ENCODE measurements at regions not wholly inside any gene's neighbourhood (a gene's known extent, or its start where the extent isn't known, plus 50 kb on each side); places are given as distances from the start of the nearest gene placed in this dataset.
A peak's percentile ranks its signal among the peaks of the same experiment; 100 is the strongest.
"Not testable (repeated sequence)": the region's sequence is repeated elsewhere in the genome, so short reads cannot be mapped to it uniquely, and the experiment has no call there.

DNA sequence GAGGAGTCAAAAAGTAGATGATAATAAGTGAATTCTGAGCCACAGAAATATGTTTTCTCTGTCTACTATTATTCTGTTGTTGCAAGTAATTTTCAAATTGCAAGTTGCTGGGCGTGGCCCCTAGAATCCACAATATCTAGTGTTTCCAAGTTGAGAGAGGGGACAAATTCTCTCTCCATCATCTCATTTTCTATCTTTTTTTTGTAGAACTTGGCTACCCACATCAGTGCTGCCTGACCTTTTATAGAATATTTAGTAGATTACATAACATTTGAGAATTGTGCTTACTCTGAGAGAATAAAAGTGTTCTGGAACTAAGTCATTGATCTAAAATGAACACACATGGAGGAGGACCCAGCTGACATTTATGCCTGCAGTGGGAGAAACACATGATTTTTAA is 110.9 kb upstream of the CSNK1A1L start:
- DNase-seq (ENCODE audit: low read depth): no peak

- DNase-seq (ENCODE audit: low read depth): no peak
Observed at GRCh38 chr13:37212826-37213225, 107.4 kb upstream of the CSNK1A1L start.

- no peak for DNase-seq (ENCODE audit: low read depth)
Observed at GRCh38 chr13:37211487-37211886, 106.0 kb upstream of the CSNK1A1L start.

DNA sequence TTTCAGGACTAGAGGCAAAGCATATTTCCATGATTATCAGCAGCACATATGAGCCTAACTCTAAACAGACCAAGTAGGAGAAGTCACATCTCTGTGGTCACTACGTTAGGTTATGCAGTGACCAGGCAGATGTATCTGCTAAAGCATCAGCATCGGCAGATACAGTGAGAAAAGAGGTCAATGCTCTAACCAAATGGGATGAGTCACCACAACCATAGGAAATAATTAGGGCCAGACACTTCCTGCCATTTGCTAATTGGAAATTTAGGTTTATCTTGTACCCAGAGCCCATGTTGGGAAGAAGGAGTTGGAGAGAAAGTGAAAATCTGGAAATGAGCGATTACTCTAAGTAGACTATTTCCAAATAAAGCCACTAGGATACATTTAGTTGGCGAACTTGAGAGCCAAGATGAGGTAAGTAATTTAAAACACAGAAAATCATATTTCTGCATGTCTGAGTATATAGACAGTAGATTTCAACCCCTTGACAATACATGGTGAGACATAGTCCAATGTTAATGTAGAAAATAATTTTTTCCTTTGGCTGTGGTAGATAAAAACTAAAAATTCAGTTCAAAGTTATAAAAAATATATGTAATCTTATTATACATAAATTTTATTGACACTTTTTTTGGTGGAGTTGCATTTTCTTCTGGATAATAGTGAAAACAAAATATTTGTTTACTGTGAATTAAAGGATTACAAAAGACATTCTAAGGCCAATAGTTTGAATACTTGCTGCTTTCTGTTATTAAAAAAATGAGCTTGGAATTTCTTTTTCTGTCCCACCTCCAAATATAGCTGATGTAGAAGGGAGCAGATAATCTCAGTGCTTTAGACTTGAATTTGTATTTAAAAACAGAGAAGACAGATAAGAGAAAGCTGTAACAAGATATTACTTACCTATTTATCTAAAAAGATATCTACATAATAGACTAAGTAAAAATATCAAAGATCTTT is 104.4 kb upstream of the CSNK1A1L start:
- no peak for DNase-seq (ENCODE audit: low read depth)

DNA sequence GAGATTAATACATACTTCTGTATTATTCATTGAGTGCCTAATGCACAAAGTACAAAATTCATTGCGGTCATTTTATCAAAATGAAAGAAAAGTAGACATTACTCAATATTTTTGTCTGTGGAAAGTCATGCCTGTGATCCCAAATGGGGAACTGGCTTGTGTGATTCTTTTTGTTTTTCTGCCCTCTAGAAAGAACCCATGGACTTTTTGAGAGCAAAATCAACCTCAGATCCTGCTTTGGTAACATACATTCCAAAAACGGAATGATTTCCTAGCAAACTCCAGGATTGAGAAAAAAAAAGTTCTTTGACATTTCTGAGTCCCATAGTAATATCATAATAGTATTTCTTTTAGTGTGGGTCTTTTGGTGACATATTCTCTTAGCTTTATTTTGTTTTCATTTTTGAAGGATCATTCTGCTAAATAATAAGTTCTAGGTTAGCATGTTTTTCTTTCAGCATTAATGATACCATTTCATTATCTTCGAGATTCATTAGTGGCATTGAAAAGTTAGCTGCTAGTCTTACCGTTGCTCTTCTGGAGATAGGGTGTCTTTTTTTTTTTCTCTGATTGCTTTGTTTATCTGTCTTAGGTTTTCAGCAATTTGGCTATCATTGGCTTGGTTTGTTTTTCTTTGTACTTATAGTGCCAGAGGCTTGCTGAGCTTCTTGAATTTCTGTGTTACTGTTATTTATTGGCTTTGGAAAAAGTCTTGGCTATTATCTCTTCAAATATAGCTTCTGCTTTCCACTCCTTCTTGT is 102.4 kb upstream of the CSNK1A1L start:
- no peak for DNase-seq (ENCODE audit: low read depth)

- DNase-seq (ENCODE audit: low read depth): peak; percentile 43
Observed at GRCh38 chr13:37202264-37202663, 96.8 kb upstream of the CSNK1A1L start.

DNA sequence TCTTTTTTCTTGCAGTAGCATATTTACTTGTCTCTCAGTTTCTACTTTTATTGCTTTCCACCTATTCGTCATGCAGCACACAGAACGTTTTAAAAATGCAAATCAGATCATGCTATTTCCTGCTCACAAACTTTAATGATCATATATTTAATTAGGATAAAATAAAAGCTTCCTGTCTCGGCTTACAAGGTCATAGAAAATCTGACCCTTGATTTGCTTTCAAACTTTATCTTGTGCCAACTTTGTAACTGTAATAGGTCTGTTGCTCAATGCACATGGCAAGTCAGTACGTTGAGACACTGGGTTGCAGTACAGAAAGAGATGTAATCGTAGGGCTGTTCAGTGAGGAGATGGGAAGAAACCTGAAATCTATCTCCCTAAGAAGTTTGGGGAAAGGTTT is 95.6 kb upstream of the CSNK1A1L start:
- no peak for DNase-seq (ENCODE audit: low read depth)

DNA sequence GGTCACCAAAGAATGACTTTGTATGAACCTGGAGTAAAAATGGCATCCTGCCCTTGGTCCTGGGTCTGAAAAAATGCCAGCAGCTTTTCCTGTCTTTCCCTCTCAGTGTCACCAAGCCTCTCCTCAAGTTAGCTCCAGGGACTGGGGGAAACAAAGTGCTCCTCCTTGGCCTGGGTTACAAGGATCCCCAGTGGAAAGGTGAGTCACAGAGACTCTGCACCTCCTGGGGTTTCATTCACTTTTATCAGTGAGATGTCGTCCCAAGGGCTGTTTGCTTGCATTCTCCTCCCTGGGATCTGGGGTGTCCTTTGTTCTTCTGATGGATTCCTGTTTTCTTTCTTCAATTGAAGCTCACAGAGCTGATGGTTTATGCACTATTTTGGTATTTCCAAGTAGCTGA is 93.2 kb upstream of the CSNK1A1L start:
- DNase-seq (ENCODE audit: low read depth): no peak

DNA sequence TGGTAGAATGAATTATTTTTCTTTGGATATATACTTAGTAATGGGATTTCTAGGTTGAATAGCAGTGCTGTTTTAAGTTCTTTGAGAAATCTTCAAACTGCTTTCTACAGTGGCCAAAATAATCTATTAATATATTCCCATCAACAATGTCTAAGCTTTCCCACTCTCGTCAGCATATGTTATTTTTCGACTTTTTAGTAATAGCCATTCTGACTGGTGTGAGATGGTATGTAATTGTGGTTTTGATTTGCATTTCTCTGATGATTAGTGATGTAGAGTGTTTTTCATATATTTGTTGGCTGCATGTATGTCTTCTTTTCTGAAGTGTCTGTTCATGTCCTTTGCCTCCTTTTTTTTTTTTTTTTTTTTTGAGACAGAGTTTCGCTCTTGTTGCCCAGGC is 90.2 kb upstream of the CSNK1A1L start:
- DNase-seq (ENCODE audit: low read depth): no peak

GRCh38 chr13:37194428-37194861 is 89.0 kb upstream of the CSNK1A1L start:
- DNase-seq (ENCODE audit: low read depth): no peak

DNA sequence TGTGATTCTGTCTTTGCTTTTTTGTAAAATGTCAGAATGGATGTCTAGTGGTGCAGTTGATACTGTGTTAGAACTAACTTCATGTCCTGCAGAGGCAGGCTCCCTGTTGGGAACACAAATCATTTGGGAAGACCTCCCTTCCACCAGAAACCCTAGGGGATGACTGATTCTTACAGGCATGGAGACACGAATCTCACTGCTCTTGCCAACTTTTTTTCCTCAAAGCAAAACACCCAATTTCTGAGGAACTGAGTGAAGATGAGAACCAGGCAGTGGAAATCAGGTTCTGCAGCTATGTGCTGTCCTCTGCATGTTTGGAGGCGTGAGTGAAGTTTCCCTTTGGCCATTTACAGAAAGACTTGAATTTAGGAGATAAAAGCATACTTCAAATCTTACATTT is 87.5 kb upstream of the CSNK1A1L start:
- DNase-seq (ENCODE audit: low read depth): no peak

DNA sequence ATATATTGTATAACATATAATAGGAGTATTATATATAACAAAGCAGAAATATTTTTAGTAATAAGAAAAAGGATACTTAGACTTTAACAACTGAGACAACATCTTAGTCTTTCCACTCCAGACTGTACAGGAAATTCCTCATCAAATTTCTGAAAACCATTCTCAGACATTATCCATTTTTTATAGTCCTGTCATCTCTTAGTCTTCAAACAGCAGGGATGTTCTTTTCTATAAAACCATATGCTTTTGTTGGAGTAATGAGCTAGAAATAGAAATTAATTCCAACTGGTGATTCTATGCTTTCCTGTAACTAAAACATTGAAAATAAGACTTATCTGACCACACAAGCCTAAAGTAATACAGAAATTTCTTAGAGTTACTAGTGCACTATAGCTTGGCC is 82.2 kb upstream of the CSNK1A1L start:
- no peak for DNase-seq (ENCODE audit: low read depth)

DNA sequence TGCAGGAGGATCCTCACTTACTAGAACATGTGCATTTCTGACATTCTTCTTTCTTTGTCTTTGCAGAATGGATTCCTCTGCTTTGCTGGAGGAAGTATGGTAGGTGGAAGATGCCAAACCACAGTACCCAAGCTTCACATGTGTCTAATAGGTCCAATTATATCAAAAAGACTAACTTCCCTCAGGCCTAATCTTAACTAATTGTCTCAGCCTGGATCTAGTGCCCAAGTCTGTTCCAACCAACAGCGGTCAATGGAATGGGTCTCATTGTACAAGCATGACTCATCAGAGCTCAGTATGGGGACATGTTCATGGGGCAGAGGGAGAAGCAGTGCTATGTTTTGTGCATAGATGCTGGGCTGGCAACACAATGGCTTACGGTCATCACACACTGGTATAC is 81.6 kb upstream of the CSNK1A1L start:
- no peak for DNase-seq (ENCODE audit: low read depth)

DNA sequence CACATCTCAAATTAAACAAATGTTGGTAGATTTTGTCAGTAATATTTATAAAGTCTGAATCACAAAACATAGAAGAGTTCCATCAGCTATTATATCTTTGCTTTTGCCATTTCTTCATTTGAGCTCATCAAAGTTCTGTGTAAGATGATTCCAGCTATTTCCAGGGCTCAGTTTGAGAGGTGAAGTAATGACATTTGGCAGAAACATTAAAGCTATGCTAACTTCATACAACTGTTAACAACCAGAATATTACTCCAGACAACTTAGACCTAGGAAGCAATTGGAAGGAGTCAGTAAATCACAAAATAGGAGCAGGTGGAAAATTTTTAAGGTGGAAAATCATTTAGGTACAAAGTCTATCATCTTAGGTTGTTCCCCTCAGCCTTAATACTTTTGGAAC is 76.2 kb upstream of the CSNK1A1L start:
- no peak for DNase-seq (ENCODE audit: low read depth)

DNA sequence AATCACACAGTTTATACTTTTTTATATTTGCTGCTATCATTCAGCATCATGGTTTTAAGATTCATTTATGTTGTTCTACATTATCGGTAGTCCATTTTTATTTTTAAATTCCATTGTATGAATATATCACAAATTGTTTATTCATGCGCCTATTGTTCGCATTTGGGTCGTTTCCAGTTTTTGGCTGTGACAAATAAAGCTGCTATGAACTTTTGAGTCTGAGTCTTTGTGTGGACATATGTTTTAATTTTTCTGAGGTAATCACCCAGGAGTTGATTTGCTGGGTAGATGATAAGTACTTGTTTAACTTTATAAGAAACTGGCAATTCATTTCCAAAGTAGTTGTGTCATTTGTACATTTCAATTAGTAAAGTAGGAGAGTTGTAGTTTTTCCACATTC is 74.2 kb upstream of the CSNK1A1L start:
- DNase-seq (ENCODE audit: low read depth): no peak

- no peak for DNase-seq (ENCODE audit: low read depth)
Observed at GRCh38 chr13:37177125-37177524, 71.7 kb upstream of the CSNK1A1L start.

- peak; percentile 92 for DNase-seq (ENCODE audit: low read depth)
Observed at GRCh38 chr13:37175996-37176395, 70.5 kb upstream of the CSNK1A1L start.

DNA sequence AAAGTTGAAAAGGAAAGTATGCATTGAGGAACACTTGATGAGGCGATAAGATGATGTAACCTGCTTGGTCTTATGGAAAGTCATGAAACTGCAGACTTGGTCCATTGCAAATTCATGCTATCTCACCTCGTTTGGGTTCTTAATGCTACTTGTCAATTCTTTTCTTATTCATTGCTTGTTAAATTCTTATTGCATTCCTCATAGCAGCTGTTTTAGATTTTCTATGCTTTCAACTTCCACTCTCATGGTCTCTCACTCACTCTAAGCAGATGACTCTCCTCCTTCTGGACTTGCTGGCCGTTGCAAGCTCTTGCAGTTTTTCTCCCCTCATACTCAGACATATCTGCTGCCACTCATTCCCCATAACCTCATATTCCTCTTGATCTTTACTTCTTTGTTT is 67.8 kb upstream of the CSNK1A1L start:
- DNase-seq (ENCODE audit: low read depth): peak; percentile 76

- not testable (repeated sequence) for DNase-seq (ENCODE audit: low read depth)
Observed at GRCh38 chr13:37172226-37172625, 66.8 kb upstream of the CSNK1A1L start.

- no peak for DNase-seq (ENCODE audit: low read depth)
Observed at GRCh38 chr13:37168926-37169325, 63.5 kb upstream of the CSNK1A1L start.

GRCh38 chr13:37168151-37168550 is 62.7 kb upstream of the CSNK1A1L start:
- no peak for DNase-seq (ENCODE audit: low read depth)

DNA sequence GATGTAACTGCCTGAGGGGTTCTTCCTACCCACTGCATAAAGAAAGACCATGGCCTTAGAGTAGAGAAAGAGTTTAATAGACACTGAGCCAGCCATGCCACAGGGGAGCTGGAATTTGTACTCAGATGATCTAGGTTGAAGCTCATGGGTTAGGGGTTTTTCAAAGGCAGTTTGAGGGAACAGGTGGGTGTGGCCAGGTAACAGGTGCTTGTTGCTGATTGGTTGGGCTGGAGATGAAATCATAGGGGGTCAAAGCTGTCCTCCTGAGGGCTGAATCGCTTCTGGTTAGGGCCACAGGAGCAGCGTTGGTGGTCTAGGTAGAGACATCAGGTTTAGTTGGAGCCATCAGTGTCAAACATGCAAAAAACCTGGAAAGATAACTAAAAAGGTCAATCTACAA is 59.2 kb upstream of the CSNK1A1L start:
- no peak for DNase-seq (ENCODE audit: low read depth)

DNA sequence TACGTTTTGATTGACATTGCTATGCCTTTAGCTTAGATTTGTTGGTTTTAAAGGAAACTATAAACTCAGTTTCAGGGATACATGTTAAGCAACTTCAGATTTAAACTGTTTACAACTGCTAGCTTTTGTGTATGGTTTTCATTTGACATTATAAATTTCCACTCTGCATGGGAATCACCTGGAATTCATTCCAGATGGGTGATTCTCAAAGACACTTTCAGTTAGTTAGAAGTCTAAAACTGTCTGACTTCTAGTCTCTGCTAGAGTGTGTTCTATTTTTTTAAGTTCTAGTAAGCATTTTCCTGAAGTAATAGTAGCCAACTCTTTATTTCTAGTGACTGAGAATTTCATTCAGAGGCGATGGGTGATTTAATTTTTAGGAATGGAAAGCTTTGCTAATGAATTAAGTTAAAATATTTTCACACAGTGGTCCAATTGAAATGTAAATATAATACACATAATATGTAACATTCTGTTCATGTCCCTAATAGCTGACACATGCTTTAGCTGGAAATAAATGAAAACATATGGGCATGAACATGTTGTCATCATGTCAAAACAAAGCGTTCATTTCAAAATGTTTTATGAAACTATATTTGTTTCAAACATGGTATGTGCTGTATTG is 58.3 kb upstream of the CSNK1A1L start:
- no peak for DNase-seq (ENCODE audit: low read depth)

Measured in GM04503 (cell line).